NCI-H2171 (cell line): ENCODE measurements at regions not wholly inside any gene's neighbourhood (a gene's known extent, or its start where the extent isn't known, plus 50 kb on each side); places are given as distances from the start of the nearest gene placed in this dataset.
"Not testable (repeated sequence)": the region's sequence is repeated elsewhere in the genome, so short reads cannot be mapped to it uniquely, and the experiment has no call there.

ENCODE experiments used
- DNase-seq: peaks from one replicate; lab custom pipeline; 2025; lab: John Stamatoyannopoulos, UW

- DNase-seq, result no peak
Measured at GRCh38 chr2:111620281-111620680, 263.7 kb downstream of the ANAPC1 start.

- no peak for DNase-seq
Measured at GRCh38 chr2:111622859-111623258, 261.1 kb downstream of the ANAPC1 start.

GRCh38 chr2:111623380-111623779, 260.6 kb downstream of the ANAPC1 start:
- no peak for DNase-seq

- DNase-seq, result no peak
Measured at GRCh38 chr2:111624411-111625156, 259.4 kb downstream of the ANAPC1 start.

- DNase-seq, result not testable (repeated sequence)
Measured at GRCh38 chr2:111625157-111625537, 258.8 kb downstream of the ANAPC1 start.

- no peak for DNase-seq
Measured at GRCh38 chr2:111626037-111626864, 257.7 kb downstream of the ANAPC1 start.

GRCh38 chr2:111626865-111627163, 257.2 kb downstream of the ANAPC1 start:
- no peak for DNase-seq

- DNase-seq, result no peak
Measured at GRCh38 chr2:111627256-111627655, 256.7 kb downstream of the ANAPC1 start.

- no peak for DNase-seq
Measured at GRCh38 chr2:111628221-111628620, 255.8 kb downstream of the ANAPC1 start.

GRCh38 chr2:111629983-111630382, 254.0 kb downstream of the ANAPC1 start:
- no peak for DNase-seq

GRCh38 chr2:111632661-111633060, 251.3 kb downstream of the ANAPC1 start:
- DNase-seq, result no peak

GRCh38 chr2:111633189-111633588, 250.8 kb downstream of the ANAPC1 start:
- no peak for DNase-seq

- no peak for DNase-seq
Measured at GRCh38 chr2:111633643-111634042, 250.3 kb downstream of the ANAPC1 start.

- DNase-seq, result no peak
Measured at GRCh38 chr2:111634050-111634794, 249.8 kb downstream of the ANAPC1 start.

- DNase-seq, result no peak
Measured at GRCh38 chr2:111634995-111635538, 248.9 kb downstream of the ANAPC1 start.

GRCh38 chr2:111636905-111637304, 247.1 kb downstream of the ANAPC1 start:
- DNase-seq, result no peak

- DNase-seq, result no peak
Measured at GRCh38 chr2:111638274-111638877, 245.6 kb downstream of the ANAPC1 start.

GRCh38 chr2:111640480-111640879, 243.5 kb downstream of the ANAPC1 start:
- no peak for DNase-seq

- DNase-seq, result no peak
Measured at GRCh38 chr2:111642586-111643327, 241.2 kb downstream of the ANAPC1 start.

- DNase-seq, result no peak
Measured at GRCh38 chr2:111643759-111644158, 240.2 kb downstream of the ANAPC1 start.

GRCh38 chr2:111647359-111647758, 236.6 kb downstream of the ANAPC1 start:
- DNase-seq, result no peak
